ENCODE measurements at regions not wholly inside any gene's neighbourhood (a gene's known extent, or its start where the extent isn't known, plus 50 kb on each side); places are given as distances from the start of the nearest gene placed in this dataset.
"Not testable (repeated sequence)": the region's sequence is repeated elsewhere in the genome, so short reads cannot be mapped to it uniquely, and the experiment has no call there.

GRCh38 chr3:193805448-193805847, 212.4 kb downstream of the OPA1 start:
- DNase-seq: no peak

DNA sequence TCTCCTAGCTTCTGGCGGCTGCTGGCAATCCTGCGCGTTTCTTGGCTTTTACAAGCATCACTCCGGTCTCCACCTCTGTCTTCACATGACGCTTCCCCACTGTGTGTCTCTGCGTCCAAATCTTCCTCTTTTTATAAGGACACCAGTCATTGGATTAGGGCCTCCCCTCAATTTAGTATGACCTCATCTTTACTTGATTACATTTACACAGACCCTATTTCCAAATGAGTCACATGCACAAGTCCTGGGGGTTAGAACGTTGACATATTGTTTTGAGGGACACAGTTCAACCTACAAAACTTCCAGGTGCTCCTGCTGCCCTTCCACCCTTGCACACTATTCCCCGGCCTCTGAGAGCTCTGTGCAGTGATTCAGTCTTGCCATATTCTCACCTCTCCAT, 215.3 kb downstream of the OPA1 start:
- DNase-seq: no peak

DNA sequence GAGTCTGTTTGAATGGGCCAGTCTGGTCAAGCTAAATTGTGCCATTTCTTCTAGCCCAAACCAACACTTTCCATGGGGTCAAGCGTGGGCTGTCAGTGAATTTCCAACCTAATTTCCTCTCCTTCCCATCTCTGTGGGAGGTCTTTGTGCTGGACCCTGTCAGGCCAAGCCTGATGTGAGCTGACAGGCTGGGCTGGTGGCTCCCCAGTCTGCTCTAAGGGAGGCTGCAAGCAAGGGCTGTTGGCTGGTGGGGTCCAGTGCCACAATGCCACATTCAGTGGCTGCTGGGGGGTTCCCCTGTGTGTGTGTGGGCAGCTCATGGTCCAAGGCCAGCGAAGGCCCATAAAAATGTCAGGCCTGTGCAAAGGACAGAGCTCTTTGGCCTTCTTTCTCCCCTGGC, 216.1 kb downstream of the OPA1 start:
- no peak for DNase-seq

DNA sequence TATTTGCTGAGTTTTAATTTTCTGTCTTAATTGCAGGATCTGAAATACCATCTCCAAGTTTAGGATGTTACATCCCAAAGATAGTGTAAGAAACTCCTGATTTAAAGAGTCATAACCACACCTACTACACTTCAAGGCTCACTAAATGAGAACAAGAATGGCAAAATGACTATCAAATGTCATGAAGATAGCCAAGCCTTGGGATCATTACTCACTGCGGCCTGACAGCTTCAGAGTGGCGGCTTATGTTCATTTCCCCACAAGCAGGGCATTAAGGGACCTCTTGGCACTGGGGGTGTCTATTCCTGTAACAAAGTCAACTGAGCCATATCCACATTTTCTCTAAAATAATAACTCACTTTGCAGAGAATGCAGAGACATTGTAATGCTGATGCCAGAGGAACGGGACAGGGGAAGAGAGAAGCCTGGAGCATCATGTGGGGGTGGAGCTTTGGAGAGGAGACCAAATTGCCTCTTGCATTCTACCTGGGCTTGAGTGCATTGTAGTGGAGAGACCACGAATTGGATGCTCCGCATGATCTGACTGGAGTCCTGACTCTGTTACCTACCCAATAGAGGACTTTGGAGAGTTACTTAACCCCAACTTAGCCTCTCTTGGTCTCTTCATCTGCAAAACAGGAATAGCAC, 219.2 kb downstream of the OPA1 start:
- no peak for DNase-seq

GRCh38 chr3:193812791-193813500, 219.9 kb downstream of the OPA1 start:
- DNase-seq: no peak

GRCh38 chr3:193813501-193813830, 220.5 kb downstream of the OPA1 start:
- DNase-seq: no peak

GRCh38 chr3:193814166-193814892, 221.3 kb downstream of the OPA1 start:
- no peak for DNase-seq

- DNase-seq: no peak
Observed at GRCh38 chr3:193815246-193816027, 222.4 kb downstream of the OPA1 start.

- no peak for DNase-seq
Observed at GRCh38 chr3:193816028-193816395, 223.0 kb downstream of the OPA1 start.

- DNase-seq: no peak
Observed at GRCh38 chr3:193816656-193817311, 223.8 kb downstream of the OPA1 start.

DNA sequence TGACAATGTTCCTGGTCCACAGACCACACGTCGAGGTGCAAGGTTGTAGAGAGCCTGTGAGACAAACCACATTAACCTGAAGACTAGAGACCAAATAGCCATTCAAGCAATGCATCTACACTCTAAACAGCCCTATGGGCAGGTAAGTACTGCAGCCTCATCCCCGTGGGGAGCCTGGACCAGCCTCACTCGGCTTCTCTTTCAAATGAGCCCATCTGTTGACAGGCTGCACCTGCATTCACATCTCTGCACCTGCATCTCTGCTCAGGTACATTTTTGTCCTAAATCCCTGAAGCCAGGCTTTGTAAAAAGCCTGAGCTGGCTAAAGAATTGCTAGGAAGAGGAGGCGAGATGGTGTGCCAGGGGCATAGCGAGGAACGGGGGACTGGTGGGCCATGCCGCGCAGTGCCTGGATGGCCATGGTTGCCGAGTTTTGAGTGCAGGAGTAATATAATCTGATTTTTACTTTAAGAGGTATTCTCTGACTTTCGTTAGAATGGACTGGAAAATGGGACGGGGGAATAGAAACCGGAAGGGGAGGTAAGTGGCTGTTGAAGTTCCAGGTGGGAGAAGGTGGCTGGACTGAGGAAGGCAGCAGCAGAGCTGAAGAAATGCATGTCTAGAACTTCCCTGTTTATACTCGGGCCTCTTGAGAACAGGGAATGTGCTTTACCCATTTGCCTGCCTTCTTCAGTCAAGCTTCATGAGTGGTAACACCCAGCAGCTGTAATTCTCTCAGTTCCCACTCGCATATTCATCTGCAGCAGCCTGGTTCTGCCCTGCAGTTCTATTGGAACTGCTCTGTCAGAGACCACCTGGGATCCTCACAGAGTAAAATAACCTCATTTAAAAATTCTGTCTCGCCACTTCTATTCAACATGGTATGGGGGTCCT, 226.4 kb downstream of the OPA1 start:
- no peak for DNase-seq

GRCh38 chr3:193821151-193821668, 228.2 kb downstream of the OPA1 start:
- DNase-seq: no peak

DNA sequence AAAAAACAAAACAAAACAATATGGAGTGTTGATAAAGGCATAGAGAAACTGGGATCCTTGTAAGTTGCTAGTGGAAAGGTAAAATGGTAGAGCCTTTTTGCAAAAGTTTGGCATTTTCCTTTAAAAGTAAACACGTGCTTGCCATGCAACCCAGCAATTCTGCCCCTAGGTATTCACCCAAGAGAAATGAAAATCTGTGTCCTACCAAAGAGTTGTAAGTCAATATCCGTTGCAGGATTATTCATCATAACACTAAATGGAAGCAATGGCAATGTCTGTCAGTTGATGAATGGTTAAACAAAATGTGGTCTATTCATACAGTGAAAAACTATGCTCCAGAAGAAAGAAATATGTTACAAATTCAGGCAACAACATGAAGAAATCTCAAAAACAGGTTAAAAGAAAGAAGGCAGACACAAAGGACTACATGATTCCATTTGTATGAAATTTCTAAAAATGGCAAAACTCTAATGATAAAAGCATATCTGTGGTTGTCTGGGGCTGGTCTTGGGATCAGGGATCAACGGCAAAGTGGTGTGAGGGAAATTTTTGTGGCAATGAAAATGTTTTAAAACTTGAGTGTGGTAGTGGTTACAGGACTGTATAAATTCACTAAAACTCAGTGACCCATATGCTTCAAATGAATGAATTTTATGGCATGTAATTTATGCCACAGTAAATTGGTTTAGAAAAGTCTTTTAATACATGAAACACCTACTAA, 229.6 kb downstream of the OPA1 start:
- DNase-seq: no peak

DNA sequence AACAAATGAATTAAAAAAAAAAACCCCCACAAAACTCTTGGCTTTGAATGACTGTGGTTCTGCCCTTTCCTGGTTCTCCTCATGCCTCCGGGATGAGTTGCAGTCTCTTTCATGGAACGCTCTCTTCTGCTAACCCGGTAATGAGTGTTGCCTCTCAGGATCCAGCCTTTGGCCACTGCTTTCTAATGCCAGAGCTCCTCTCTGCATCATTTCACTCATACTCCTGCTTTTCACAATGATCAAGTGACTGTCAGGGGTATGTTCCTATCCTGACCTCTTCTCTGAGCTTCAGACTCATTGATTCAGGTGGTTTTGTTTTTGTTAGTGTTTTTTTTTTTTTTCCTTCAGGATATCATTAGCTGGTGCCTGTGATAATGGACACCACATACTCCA, 230.2 kb downstream of the OPA1 start:
- DNase-seq: not testable (repeated sequence)

DNA sequence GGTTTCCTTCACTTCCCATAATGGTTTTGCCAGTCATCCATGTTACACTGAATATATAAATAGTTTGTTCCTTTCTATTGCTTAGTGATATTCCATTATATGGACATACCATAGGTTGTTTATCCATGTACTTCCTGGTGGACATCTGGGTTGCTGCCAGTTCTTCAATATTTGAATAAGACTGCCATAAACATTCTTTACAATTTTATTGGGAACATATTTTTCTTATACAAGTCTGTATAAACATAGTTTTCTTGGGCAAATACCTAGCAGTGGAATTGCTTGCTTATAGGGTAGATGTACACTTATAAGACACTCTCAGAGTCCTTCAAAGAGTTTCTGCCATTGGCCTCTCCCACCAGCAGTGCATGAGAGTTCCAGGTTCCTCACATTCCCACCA, 231.4 kb downstream of the OPA1 start:
- no peak for DNase-seq

- DNase-seq: no peak
Observed at GRCh38 chr3:193825617-193826016, 232.6 kb downstream of the OPA1 start.

DNA sequence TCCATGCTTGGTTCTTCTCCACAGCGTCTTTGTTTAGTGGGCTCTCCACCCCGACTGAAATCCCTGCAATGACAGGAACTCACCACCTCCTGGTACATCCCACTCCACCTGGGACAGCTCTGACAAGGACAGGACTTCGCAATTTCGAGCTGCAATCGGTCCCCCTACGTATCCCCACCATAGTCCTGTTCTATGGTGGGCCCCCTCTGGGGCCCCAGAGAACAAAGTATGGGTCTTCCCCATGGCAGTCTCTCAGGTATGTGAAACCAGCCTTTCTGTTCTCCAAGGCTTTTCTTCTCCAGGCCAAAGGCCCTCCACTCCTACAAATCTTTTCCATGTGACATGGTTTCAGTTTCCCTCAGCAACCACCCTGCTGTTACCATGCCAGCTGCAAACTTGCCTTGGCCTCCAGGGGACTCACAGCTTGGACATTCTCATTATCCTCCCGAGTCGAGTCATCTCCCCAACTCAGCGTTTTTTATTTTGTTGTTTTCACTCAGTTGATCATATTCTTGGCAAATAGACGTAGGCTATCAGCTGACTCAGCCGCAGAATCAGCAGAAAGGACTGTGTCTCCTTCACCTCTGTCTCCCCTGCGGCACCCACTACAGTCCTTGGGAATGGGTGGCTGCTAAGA, 233.3 kb downstream of the OPA1 start:
- no peak for DNase-seq

GRCh38 chr3:193827040-193827669, 234.1 kb downstream of the OPA1 start:
- no peak for DNase-seq

- no peak for DNase-seq
Observed at GRCh38 chr3:193827871-193828270, 234.9 kb downstream of the OPA1 start.

DNA sequence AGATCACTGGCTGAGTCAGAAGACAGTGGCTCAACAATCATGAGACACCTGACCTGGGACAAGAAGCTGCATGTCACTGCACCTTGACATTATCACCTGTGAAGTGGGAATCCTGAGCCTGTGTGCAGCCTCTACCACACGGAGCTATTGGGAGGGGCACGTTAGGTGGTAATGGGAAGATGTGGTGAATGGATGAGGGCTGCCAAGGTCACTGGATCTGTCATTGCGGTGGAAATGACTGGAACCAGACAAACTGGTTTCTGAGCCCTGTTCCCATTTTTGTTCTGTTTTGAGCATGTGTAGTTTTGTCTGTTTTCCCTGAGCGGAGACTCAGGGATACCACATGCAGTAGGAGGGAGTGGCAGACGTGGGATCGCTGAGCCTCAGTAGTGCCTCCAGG, 235.5 kb downstream of the OPA1 start:
- no peak for DNase-seq
